SHP77 (cell line): ENCODE measurements at regions not wholly inside any gene's neighbourhood (a gene's known extent, or its start where the extent isn't known, plus 50 kb on each side); places are given as distances from the start of the nearest gene placed in this dataset.

ENCODE experiments used
- DNase-seq, 2 experiments: peaks; one replicate each; lab custom pipeline; 2025; lab: John Stamatoyannopoulos, UW

DNA sequence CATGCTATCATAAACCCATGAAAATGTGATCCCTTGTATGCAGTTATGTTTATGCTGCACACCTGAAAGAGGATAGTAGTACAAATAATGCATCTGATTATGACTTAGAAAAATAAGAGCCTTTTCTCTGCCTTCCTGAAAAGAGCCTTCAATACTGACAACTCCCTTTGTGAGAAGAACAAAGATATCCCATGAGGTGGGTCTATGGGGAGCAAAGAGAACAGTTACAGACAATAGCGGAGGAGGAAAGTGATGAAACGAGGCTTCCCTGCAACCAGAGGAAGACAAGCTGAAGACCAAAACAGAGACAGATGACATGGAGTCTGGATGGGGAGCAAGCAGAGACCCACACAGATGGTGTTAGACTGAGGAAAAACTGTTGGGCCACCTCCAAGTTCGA is 598.3 kb upstream of the PLXNA2 start:
- DNase-seq = no peak

DNA sequence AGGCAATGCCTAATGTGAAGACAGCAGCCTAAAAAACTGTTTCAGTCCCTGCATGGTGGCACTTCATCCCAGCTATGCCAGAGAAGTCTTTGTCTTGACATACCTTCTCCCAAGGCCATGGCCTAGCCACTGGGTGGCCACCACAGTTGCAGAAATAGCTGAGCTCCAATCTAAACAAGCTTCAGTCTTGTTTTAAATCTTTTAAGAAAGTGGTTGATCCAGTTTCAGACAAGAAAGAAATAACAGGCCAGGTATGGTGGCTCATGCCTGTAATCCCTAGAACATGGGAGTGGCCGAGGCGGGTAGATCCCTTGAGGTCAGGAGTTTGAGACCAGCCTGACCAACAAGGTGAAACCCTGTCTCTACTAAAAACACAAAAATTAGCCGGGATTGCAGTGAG is 600.0 kb upstream of the PLXNA2 start:
- DNase-seq = no peak

DNA sequence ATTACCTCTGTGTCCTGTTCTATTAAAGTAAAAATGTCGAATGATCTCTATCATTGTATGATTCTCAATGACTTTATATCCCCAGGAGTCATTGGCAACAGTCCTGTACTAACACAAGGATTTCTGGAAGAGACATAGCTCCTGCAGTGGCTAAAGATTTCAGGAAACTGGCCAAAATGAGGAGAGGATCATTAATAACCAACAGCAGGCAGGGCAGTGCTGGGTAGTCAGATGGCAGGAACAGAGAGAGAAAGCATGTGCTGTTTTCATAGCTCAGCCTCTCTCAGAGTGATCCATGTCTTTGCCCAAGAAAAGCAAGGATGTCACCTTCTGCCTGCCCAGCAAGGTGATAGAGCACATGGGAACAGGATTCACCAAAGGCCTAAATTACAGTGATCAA is 604.7 kb upstream of the PLXNA2 start:
- DNase-seq = no peak

DNA sequence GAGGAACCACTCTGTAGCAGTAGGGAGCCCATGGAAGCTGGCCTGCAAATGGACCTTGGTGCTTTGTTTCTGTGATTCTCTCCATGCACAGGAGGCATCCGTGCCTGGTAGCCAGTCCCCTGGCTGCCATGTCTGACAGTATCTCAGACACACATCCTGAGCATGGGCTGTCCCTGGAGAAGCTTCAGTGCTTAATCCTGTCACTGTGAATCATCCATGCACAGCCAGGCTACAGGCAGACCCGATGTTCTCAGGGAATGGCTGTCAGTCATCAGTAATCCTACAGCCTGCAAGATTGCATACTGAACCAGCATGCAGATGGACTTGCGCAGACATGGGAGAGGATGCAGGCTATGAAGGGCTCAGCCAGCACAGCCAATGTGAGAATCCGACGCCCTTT is 606.3 kb upstream of the PLXNA2 start:
- no peak for DNase-seq

DNA sequence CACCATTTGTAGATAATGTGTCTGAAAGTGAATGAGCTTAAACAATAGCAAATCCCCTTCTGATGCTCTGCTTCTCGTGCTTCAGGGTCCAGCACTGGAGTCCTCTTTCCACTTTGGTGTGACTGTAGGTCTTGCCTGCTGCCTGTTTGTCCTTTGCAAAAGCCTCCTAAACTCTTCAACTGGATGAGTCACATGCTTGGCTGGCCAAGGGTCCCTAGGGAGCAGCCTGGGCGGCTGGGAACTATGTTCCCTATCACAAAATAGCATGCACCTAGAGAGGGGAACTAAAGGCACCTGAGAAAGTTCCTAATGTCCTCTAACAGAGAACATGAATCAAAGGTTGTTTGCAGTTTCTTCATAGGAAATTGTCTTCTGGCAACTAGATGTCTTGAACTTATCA is 607.2 kb upstream of the PLXNA2 start:
- DNase-seq = no peak

DNA sequence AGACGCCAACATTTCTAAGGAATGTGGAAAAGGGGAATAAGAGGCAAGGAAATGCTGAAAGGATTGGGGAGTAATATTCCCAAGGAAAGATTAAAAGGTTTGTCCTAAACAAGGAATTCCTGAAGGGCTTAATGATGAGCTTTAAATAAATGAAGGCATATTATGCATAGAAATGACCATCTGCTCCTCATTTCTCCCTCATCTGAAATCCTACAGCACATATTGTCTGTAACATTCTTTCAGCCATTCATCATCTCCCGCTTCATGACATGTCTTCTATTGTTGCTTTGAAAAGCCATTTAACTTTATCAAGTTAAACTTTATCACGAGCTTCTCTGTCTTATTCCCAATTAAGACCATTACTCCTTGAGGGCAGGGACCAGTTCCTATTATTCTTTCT is 608.7 kb upstream of the PLXNA2 start:
- no peak for DNase-seq

DNA sequence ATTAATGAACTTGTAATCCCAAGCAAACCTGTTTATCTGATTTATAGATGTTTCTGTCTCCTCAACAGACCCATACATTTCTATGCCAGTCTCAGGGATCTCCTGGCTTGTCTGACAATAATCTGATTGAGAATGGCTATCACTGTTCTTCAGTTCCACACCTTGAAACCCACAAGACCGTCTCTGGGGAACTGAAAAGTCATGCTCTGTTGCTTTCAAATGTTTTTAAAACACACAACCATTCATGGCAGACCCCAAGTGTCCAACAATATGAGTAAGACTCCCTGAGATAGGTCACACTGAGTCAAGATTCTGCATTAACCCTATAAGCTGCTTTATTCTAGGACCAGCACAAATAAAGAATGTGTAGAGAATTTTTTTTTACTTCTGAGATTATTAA is 611.2 kb upstream of the PLXNA2 start:
- no peak for DNase-seq

DNA sequence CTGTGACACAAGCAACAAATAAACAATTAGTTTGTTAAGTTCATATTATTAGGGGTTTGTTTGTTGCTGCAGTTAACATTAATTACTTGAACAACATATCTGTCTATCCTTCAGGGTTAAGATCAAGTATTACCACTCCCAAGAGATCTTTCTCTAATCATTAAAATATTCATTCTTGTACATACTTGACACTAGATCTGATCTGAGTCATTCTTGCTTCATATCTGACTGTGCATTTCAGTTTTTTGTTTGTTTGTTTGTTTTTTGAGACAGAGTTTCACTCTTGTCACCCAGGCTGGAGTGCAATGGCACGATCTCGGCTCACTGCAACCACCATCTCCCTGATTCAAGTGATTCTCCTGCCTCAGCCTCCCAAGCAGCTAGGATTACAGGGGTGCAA is 613.3 kb upstream of the PLXNA2 start:
- no peak for DNase-seq

DNA sequence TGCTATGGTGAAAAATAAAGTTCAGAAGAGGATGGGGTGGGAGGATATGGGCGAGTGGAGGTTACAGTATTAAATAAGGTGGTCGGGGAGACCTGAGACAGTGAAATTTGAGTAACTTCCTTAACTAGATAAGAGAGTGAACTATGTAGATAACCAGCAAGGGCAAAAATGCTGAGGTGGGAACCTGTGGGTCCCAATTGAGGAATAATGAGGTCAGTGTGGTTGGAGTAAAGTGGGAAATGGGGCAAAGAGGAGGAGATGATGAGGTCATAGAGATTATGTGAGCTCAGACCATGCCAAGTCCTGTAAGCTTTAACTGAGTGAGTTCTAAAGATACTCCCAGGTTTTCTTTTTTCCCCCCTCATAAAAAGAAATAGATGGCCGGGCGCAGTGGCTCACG is 614.6 kb upstream of the PLXNA2 start:
- no peak for DNase-seq

DNA sequence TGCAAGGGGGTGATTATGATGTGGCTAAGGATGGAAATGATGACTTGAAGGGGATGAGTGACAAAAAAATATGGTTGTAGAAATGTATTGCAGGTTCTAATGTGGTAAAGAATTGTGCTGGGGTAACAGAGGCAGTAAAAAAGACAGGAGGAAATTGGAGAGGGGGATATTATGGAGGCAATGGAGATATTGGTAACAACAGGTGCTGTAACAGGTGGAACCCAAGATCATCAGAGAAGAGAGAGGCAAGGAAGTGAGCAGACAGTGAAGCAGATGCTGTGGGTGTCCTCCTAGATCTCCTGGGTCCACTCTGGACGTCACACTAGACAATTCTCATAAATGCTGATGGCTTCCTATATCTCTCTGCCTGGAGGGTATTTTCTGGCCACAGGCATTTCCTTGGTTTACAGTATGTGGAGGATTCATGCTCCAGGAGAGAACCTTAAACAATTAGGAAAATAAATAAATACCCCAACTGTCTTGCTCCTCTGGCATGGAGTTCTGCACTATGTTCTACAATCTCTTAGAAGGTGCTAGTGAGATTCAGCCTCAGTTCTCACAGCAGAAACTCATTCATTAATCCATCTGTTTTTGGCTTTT is 620.3 kb upstream of the PLXNA2 start:
- no peak for DNase-seq

DNA sequence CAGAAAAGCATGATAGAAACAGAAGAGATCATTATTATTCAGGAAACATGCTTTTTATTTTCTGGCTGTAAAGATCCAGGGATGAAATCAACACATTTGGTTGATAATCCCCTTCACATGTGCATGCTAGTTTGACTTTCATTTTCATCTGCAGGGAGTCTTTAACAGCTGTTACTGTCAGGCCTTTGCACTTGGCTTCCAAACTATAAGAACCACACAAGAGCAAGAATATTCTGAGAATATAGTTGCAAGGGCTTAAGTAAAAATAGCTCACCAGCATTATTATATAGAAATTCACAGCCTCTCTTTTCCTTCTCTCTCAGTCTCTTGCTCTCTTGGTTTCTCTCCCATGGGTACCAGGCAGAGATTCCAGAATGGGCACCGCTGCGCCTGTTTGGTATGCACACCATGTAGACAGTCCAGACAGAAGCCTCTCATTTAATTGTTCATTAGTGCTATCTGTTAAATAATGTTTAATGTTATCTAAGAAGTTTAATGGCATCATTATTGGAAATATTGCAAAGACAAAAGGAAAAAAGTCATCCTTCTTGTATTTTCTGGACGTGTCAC is 622.3 kb upstream of the PLXNA2 start:
- DNase-seq = no peak

DNA sequence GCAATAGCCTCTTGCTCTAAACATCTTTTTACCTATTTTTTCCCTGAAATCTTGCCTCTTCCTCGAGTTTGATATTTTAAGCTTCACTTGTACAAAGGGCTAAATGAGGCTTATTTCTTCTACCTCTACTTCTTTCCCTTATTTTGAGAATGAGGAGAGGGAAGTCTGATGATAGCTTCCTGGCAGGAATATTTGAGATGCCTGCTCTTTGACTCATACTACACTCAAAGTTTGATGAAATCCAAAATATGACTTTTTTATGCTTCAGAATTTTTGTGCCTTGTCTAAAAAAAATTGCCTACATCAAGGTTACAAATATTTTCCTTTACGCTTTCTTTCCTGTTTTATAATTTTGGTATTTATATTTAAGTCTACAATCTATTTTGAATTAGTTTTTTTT is 624.4 kb upstream of the PLXNA2 start:
- DNase-seq = no peak

DNA sequence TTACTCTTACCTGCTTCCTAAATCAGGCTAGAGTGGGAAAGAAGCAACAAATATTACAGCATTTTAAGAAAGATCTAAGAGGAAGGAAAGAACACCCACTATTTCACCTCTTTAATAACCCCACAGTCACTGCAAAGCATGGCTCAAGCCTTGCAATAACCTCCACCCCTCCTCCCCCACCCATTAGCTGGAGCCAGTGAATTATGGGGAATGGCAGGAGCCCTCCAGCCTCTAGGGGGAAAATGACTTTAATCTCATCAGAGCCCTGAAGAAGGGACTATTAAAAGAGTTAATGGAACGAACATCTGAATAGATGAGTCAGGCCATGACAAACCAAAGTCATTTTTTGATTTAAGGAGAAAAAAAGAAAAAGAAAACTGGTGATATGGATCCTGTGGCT is 630.7 kb upstream of the PLXNA2 start:
- DNase-seq = no peak

DNA sequence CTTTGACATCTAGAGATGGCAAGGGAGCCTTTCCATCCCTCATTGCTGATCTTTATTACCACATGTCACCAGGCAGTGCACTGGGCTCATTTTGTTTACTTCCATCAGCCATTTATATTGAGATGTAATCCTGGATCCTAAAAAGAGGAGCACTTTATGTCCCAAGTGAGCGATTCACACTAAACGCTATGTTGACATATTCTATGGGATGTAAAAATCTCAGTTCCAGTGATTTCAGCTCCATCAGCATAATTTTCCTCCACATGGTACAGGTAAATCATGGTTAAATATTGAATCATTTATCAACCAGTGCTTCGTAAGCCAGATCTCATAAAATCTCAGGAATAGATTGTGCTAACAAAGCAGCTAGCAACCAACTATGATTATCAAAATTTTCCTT is 634.8 kb upstream of the PLXNA2 start:
- no peak for DNase-seq

DNA sequence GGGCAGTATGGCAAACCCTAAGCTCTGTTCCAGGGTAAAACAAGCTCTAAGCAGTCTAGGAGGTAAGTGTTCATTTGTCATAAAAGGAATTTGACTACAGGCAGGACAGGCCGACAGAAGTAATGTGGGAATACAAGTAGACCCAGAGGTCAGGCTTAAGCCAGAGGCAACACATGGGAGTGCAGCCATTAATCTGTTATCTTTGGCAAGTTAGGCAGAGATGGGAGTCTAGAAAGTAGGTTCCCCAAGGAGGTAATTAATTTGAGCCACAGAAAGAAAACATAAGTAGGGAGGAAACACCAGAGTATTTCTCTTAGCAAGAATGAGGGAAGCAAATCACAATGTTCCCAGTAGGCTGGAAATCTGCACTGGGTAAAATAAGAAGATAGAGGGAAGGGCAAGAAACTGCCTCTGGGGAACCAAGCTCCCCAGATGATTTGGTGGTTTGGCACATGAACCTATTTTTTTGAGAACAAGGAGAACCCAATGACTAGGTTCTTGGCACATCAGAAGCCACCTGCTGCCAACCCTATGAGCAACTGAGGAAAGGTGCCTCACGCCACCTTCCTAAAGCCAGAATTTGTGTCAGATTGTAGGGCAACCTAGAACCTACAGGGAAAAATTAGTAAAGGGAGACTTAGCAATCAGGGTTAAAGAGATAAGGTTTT is 636.4 kb upstream of the PLXNA2 start:
- no peak for DNase-seq

DNA sequence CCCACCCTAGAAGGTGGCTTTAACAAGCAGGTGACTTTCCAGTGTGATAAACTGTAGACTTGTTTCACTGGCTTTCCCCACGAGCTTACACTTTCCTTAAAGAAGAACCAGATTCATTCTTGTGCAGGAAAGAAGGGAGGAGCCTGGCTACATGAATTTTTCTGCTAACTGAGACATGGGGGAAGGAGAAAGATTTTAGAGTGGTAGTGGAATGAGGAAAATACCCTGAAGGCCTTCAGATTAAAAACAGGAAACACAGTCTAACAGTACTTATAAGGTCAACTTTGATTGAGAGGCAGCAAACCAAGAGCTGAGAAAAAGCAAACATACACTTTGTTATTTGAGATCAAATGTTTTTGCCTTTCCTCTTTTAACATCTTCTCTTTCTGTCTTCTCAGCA is 640.9 kb upstream of the PLXNA2 start:
- DNase-seq = no peak

DNA sequence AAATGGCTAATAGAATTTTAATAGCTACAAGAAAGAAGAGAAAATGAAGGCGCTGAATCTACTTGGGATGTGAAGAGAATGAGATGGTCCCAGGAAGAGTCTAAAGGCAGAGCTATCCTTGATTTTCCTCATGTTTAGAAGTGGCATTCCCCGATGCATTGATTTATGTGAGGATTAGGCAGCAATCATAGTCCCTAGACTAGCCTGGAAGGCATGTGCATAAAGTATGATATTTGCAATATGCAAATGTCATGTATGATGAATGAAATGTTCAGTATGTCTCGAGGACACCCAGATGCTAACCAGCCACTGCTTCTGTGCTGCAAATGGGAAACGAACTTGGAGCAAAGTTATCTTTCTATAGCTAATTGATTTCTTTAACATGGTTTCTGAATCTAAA is 641.5 kb upstream of the PLXNA2 start:
- no peak for DNase-seq

DNA sequence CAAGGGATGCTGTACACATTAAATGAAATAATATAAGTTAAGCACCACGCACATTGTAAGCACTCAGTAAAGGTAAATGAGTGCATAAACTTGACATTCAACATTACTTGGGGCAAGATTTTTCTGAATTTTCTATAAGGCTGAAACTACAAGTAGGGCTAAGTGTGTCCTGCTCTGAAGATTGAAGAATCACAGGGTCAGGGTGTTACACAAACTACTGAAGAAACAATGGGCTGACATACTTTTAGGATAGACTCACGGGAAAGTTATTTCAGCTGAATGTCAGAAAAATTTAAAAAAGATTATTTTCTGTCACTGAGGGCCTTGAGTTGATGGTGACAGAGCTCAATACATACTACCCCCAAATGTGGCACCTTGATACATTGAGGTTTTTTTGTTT is 644.2 kb upstream of the PLXNA2 start:
- DNase-seq = no peak

DNA sequence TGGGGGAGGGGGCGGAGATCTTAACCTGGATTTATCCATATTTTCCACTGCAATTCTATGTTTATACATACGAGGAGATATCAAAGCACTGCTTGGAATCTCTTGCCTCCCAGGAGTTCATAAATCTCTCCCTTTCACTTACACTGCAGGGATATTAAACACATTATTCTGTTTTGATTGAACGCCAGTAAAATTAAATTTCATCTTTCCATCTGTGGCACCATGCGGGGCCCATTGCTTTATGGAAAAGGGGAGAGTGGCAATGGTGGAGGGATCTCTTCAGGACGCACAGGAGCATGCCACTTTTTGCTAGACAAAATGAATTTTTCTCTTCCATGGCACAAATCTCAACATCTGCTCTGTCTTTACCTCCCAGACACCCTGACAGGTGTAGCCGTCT is 648.0 kb upstream of the PLXNA2 start:
- no peak for DNase-seq

DNA sequence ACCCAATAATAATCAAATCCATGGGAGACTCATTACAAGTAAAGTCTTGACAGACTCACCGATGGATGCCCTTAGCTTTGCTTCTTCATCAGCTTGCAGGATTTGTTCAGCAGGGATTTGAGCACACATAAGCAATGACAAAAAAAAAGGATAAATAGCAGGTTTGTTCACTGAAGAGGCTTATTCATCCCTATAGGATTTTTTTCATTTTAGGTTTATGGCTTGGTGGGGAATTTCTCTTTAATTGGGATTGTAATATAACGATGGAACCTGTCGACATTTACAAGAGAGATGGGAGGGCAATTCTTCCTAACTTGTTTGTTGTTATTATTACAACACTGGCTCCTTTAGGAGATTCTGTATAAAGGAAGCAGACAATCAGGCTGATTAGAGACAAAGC is 649.1 kb upstream of the PLXNA2 start:
- no peak for DNase-seq

DNA sequence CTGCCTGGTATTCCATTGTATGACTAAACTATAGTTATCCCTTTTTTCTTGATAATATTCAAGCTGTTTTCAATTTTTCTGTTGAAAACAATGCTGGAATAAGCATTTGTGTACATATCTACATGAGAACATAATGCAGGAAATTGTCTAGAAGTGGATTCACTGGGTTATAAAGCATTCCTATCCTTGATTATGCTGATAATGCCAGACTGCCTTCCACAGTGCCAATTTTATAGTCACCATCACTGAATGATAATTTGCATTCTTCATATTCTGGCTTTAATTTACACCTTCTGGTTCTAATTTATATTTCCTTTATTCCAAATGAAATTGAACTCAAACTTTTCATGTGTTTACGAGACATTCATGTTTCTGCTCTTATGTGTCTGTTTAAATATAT is 651.0 kb upstream of the PLXNA2 start:
- DNase-seq = no peak

DNA sequence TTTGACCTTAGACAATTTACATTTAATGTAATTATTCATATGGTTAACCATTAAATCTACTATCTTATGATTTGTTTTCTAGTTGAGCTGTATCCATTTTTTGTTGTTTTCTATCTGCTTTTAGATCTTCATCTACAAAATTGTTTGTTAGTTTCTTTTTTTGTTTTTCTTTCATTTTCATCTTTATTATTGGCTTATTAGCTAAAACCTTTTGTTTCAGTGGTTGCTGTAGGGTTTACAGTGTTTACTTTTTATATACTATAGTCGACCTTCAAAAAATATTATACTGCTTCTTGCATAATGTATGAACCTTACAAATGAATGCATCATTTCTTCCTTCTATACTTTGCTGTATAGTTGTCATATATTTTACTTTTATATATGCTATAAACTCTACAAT is 651.6 kb upstream of the PLXNA2 start:
- no peak for DNase-seq

DNA sequence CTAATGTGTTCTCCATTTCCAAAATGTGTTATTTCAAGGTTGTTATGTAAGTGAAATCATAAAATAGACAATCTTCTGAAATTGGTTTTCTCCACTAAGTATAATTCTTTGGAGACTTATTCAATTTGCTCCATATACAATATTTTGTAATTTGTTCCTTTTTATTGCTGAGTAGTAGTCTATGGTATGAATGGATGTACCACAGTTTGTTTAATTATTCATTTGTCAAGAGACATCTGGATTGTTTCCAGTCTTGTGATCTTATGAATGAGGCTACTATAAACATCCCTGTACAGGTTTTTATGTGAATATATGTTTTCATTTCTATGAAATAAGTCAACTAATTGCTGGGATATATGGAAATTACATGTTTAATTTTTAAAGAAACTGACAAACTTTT is 652.6 kb upstream of the PLXNA2 start:
- DNase-seq = no peak

DNA sequence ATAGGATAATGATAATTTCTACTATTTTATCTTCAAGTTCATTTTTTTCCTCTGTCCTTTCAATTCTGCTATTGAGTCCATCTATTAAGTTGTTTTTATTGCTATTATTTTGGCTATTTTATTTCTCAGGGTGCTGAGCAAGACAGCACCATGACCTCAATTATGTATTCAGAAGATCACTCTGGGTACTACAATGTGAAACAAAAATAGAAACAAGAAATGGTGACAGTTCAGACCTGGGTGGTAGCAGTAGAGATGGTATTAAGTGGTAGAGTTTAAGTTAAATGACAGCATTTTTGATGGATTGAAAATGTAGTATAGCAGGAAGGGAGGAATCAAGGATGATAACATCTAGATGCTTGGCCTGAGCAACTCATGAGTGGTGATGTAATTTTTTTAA is 655.3 kb upstream of the PLXNA2 start:
- DNase-seq = no peak
